ENCODE measurements at regions not wholly inside any gene's neighbourhood (a gene's known extent, or its start where the extent isn't known, plus 50 kb on each side); places are given as distances from the start of the nearest gene placed in this dataset.
"Not testable (repeated sequence)": the region's sequence is repeated elsewhere in the genome, so short reads cannot be mapped to it uniquely, and the experiment has no call there.

- DNase-seq, result no peak
These were observed 119.4 kb upstream of the TSC22D1 start for GRCh38 chr13:44695520-44695919.

GRCh38 chr13:44694842-44695241 is 118.7 kb upstream of the TSC22D1 start:
- DNase-seq, result no peak

- no peak for DNase-seq
These were observed 118.2 kb upstream of the TSC22D1 start for GRCh38 chr13:44694291-44694690.

GRCh38 chr13:44693156-44693764 is 117.1 kb upstream of the TSC22D1 start:
- no peak for DNase-seq

- DNase-seq, result no peak
These were observed 116.1 kb upstream of the TSC22D1 start for GRCh38 chr13:44692173-44692713.

- DNase-seq, result no peak
These were observed 114.2 kb upstream of the TSC22D1 start for GRCh38 chr13:44690376-44690775.

- no peak for DNase-seq
These were observed 112.5 kb upstream of the TSC22D1 start for GRCh38 chr13:44688652-44689051.

GRCh38 chr13:44686531-44686934 is 110.4 kb upstream of the TSC22D1 start:
- DNase-seq, result no peak

- DNase-seq, result no peak
These were observed 109.5 kb upstream of the TSC22D1 start for GRCh38 chr13:44685641-44686040.

- DNase-seq, result not testable (repeated sequence)
These were observed 106.3 kb upstream of the TSC22D1 start for GRCh38 chr13:44682416-44682815.

GRCh38 chr13:44680746-44681355 is 104.7 kb upstream of the TSC22D1 start:
- DNase-seq, result no peak

- DNase-seq, result no peak
These were observed 103.5 kb upstream of the TSC22D1 start for GRCh38 chr13:44679597-44679996.

- DNase-seq, result no peak
These were observed 102.1 kb upstream of the TSC22D1 start for GRCh38 chr13:44678197-44678596.

- no peak for DNase-seq
These were observed 100.4 kb upstream of the TSC22D1 start for GRCh38 chr13:44676534-44676933.

GRCh38 chr13:44669534-44669933 is 93.4 kb upstream of the TSC22D1 start:
- no peak for DNase-seq

GRCh38 chr13:44668688-44669087 is 92.6 kb upstream of the TSC22D1 start:
- no peak for DNase-seq

GRCh38 chr13:44667943-44668342 is 91.8 kb upstream of the TSC22D1 start:
- DNase-seq, result no peak

GRCh38 chr13:44666538-44666937 is 90.4 kb upstream of the TSC22D1 start:
- DNase-seq, result not testable (repeated sequence)

- DNase-seq, result no peak
These were observed 88.2 kb upstream of the TSC22D1 start for GRCh38 chr13:44664308-44664707.

- DNase-seq, result no peak
These were observed 86.4 kb upstream of the TSC22D1 start for GRCh38 chr13:44662515-44662914.

- no peak for DNase-seq
These were observed 85.8 kb upstream of the TSC22D1 start for GRCh38 chr13:44661936-44662335.

- DNase-seq, result no peak
These were observed 83.9 kb upstream of the TSC22D1 start for GRCh38 chr13:44660050-44660449.

GRCh38 chr13:44652962-44653660 is 77.0 kb upstream of the TSC22D1 start:
- no peak for DNase-seq

GRCh38 chr13:44652168-44652567 is 76.0 kb upstream of the TSC22D1 start:
- no peak for DNase-seq

Measured in stimulated activated naive CD4-positive, alpha-beta T cell (primary cell).